Ramos (cell line): ENCODE measurements at regions not wholly inside any gene's neighbourhood (a gene's known extent, or its start where the extent isn't known, plus 50 kb on each side); places are given as distances from the start of the nearest gene placed in this dataset.

Experiments used
- in situ Hi-C: fragments of 300-500 bp; cut with MboI; formaldehyde crosslinking; loops from one replicate; pipeline ENCODE4 v1.14.3; 2022; ENCODE audit warnings: low sequenced_read_pairs; ENCODE audit not compliant: unreplicated experiment

DNA sequence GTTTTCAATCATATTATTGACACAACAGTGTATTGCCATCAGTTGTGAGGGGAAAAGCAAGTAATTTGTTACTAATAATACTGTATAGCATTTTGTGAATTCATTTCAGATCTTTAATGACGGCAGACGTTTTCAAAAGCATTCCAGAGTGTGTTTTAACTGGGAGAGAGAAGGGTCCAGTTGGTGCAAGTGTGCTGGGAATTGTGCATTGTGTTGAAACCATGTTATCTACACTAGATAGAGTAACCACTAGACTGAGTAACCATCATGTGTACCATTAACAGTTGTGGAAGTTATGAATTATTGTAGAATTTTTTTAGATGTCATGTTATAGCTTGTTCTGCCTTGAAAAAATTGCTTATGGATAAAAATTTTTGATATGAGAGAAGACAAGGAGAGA is 104.5 kb upstream of the VEGFC start:
- in situ Hi-C loops: no loop called here

- in situ Hi-C loops: no loop called here
Measured at GRCh38 chr4:176898791-176899190, 106.1 kb upstream of the VEGFC start.

DNA sequence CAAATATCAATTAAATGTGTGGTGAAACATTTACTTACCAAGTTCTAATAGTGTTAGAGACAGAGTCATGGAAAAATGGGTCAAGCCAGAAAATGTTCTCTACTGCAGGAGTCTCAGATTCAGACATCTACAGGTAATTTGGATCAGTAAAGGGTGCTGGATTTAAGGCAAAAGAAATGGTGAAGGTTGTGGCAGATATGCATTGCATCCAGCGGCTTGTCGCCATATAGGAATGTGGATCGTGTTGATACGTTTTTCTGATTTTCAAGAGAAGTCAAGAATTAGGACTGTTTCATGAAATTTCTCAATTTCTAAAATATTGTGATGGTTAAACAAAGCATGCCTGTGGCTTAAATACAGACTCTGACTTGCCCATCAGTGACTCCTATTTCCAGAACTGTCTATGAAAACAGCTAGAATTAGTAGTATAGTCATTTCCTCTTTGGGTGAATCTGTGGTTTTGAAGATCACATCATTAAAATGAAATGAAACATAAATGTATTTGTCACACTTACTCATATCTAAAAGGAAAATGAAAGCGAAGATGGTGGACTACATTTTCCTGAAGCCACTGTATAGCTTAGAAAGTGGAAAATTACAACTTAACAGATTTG is 110.1 kb upstream of the VEGFC start:
- in situ Hi-C loops: no loop called here

- in situ Hi-C loops: no loop called here
Measured at GRCh38 chr4:176906709-176907108, 114.0 kb upstream of the VEGFC start.

GRCh38 chr4:176910646-176911045 is 117.9 kb upstream of the VEGFC start:
- in situ Hi-C loops: no loop called here

DNA sequence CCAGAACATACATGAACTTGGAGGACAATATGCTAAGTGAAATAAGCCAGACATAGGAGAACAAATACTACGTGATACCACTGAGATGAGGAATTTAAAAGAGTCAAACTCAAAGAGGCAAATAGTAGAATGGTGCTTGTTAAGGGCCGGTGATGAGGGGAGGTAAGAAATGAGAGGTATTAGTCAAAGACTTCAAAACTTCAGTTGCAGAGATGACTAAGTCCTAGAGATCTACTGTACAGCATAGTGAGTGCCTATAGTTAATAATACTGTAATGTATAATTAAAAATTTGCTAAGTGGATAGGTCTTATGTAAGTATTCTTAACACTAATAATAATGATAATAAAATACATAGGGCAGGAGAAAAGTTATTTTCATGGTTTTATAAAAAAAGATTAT is 126.9 kb upstream of the VEGFC start:
- in situ Hi-C loops: no loop called here

DNA sequence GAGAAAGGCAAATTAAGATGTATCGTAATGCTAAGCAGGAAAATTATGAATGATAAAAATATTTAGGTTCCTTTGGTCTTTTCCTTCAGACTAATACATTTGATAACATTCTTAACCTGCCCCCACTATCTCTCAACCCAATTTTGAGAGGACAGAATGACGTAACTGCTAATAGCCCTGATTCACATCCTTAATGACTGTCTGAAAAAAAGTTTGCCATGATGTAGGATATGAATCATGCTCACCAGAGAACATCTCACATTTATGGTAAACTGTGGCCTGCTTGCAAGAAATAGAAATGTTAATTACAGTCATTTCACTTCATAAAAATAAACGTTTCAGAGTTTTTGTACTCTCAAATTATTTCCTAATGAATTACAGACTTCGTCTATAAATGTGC is 128.0 kb upstream of the VEGFC start:
- in situ Hi-C loops: no loop called here

- in situ Hi-C loops: no loop called here
Measured at GRCh38 chr4:176921256-176921655, 128.5 kb upstream of the VEGFC start.

DNA sequence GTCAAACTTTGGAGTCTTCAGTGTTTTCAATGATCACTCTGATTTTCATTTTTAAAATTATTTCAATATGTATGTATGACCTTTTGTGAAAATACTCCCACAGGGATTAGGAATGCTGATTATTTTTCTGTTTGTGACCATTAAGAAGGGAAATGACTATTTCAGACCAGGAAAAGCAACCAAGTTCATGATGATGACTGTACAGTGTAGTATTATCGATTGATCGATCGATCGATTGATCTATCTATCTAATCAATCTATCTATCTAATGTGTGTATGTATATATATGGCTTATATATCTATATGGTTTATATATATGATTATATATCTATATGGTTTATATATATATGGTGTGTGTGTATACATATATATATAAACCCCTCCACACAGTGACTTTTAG is 131.5 kb upstream of the VEGFC start:
- in situ Hi-C loops: no loop called here

- in situ Hi-C loops: no loop called here
Measured at GRCh38 chr4:176925962-176926361, 133.2 kb upstream of the VEGFC start.

- in situ Hi-C loops: no loop called here
Measured at GRCh38 chr4:176927117-176927516, 134.4 kb upstream of the VEGFC start.

- in situ Hi-C loops: no loop called here
Measured at GRCh38 chr4:176927664-176928063, 134.9 kb upstream of the VEGFC start.

- in situ Hi-C loops: no loop called here
Measured at GRCh38 chr4:176939445-176939844, 146.7 kb upstream of the VEGFC start.

- in situ Hi-C loops: no loop called here
Measured at GRCh38 chr4:176945334-176945733, 152.6 kb upstream of the VEGFC start.

- in situ Hi-C loops: no loop called here
Measured at GRCh38 chr4:176949029-176949428, 156.3 kb upstream of the VEGFC start.

DNA sequence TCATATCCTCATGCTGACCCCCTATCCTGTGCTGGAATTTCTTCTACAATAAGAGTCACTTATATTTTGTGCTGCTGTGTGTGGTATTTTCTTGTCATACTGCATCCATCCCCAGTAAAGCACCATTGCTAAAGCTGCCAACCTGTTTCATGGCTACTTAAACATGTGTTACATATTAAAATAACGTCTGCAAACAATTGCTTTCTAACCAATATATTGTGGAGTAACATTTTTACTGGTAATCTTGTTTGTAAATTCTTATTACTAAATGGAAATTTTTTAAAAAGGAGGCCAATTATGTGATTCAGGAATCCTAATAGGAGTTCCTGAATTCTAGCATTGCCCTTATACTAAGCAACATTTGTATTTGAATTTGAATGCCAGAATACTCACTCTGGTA is 160.3 kb upstream of the VEGFC start:
- in situ Hi-C loops: no loop called here

DNA sequence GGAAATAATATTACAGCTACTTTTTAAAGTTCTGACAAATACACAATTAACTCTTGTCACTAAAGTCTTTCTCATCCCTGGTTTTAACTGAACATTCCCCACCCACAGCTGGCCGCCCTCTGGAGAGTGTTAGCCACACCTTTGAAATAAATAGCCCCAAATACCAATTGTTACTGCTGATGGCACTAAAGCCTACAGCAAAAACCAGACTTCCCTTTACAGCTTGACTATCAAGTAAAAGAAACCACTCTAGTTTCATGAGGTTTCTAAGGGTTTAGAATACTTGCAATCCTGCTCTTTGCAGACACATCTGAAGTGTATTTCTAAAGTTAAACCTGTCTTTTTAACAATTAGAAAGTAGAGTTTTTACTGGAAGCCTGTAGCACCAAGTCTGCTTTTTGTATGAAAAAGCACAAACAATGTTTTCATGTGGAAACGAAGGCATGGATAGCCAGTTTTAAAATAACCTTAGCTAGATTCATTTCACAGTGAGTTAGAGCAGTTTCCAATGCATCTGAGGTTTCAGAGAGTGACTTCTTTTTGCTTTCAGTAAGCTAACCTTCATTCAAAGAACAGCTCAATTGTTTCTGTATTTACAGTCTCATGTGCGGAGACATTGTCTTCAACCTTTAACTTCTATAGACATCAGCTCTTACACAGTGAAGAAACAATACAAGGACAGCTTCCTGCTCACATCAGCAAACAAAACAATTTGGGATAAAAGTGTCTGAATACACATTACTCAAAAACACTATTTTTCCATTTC is 164.8 kb upstream of the VEGFC start:
- in situ Hi-C loops: no loop called here

- in situ Hi-C loops: no loop called here
Measured at GRCh38 chr4:176959980-176960379, 167.3 kb upstream of the VEGFC start.

- in situ Hi-C loops: no loop called here
Measured at GRCh38 chr4:176963121-176963520, 170.4 kb upstream of the VEGFC start.

- in situ Hi-C loops: no loop called here
Measured at GRCh38 chr4:176964116-176964691, 171.5 kb upstream of the VEGFC start.

GRCh38 chr4:176967586-176967985 is 174.9 kb upstream of the VEGFC start:
- in situ Hi-C loops: no loop called here

DNA sequence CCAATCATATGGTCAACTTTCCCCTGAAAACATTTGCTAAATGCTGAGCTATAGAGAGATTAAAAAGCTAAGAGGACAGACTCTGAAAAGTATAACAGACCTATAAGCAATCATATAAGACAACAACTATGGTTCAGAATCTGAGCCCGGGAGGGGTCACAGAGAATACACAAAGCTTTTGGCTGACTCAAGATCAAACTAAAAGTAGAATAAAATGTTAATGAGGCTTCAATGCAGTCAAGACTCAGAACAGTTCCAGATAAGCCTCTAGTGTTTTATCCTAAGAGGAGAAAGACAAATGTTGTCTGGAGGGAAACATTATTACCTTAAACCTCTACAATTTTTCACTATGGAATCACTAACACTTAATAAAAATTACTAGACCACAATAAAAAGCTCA is 175.4 kb upstream of the VEGFC start:
- in situ Hi-C loops: no loop called here
